AG08395 (cell line): ENCODE measurements at regions not wholly inside any gene's neighbourhood (a gene's known extent, or its start where the extent isn't known, plus 50 kb on each side); places are given as distances from the start of the nearest gene placed in this dataset.
A peak's percentile ranks its signal among the peaks of the same experiment; 100 is the strongest.

ENCODE experiments used
- DNase-seq: peaks from one replicate; pipeline ENCODE4 v3.0.0; 2012; ENCODE audit warnings: mixed read lengths, low spot score

GRCh38 chr2:7468955-7469354 lies 551.7 kb downstream of the RNF144A start:
- no peak for DNase-seq

- DNase-seq = no peak
Observed at GRCh38 chr2:7471185-7471584, 554.0 kb downstream of the RNF144A start.

- no peak for DNase-seq
Observed at GRCh38 chr2:7472465-7472864, 555.3 kb downstream of the RNF144A start.

GRCh38 chr2:7473135-7473771 lies 556.0 kb downstream of the RNF144A start:
- no peak for DNase-seq

- no peak for DNase-seq
Observed at GRCh38 chr2:7476371-7476770, 559.2 kb downstream of the RNF144A start.

GRCh38 chr2:7479603-7480002 lies 562.4 kb downstream of the RNF144A start:
- no peak for DNase-seq

- no peak for DNase-seq
Observed at GRCh38 chr2:7480431-7480830, 563.2 kb downstream of the RNF144A start.

GRCh38 chr2:7490672-7491071 lies 573.5 kb downstream of the RNF144A start:
- no peak for DNase-seq

GRCh38 chr2:7492719-7493118 lies 575.5 kb downstream of the RNF144A start:
- DNase-seq = no peak

GRCh38 chr2:7497178-7497577 lies 580.0 kb downstream of the RNF144A start:
- DNase-seq = peak; percentile 12

- no peak for DNase-seq
Observed at GRCh38 chr2:7499018-7499417, 581.8 kb downstream of the RNF144A start.

GRCh38 chr2:7502336-7502735 lies 585.1 kb downstream of the RNF144A start:
- DNase-seq = no peak

GRCh38 chr2:7508296-7508943 lies 591.2 kb downstream of the RNF144A start:
- no peak for DNase-seq

- DNase-seq = no peak
Observed at GRCh38 chr2:7510353-7510752, 593.1 kb downstream of the RNF144A start.

GRCh38 chr2:7513834-7514233 lies 596.6 kb downstream of the RNF144A start:
- no peak for DNase-seq

- DNase-seq = no peak
Observed at GRCh38 chr2:7515327-7515726, 598.1 kb downstream of the RNF144A start.

- DNase-seq = peak; percentile 24
Observed at GRCh38 chr2:7516484-7517063, 599.4 kb downstream of the RNF144A start.

GRCh38 chr2:7517088-7517487 lies 599.9 kb downstream of the RNF144A start:
- peak; percentile 28 for DNase-seq

- DNase-seq = no peak
Observed at GRCh38 chr2:7517851-7518250, 600.6 kb downstream of the RNF144A start.

- peak; percentile 56 for DNase-seq
Observed at GRCh38 chr2:7523481-7524120, 606.4 kb downstream of the RNF144A start.

- no peak for DNase-seq
Observed at GRCh38 chr2:7524195-7524594, 607.0 kb downstream of the RNF144A start.

- DNase-seq = peak; percentile 24
Observed at GRCh38 chr2:7525746-7526145, 608.5 kb downstream of the RNF144A start.

- no peak for DNase-seq
Observed at GRCh38 chr2:7527165-7527722, 610.0 kb downstream of the RNF144A start.
